Peyer's patch (tissue), 4 donors: ENCODE measurements at regions not wholly inside any gene's neighbourhood (a gene's known extent, or its start where the extent isn't known, plus 50 kb on each side); places are given as distances from the start of the nearest gene placed in this dataset.

ENCODE experiments used
- DNase-seq, 3 donors: peaks; one replicate each; pipeline ENCODE4 v3.0.0-alpha.2; 2017 to 2019
- H3K27ac ChIP-seq, 4 donors: fragments of 200-600 bp; sonication (generic); one replicate each; pipeline ENCODE4 v1.5.1; 2016 to 2019
- H3K27me3 ChIP-seq, 2 donors: fragments of 200-600 bp; sonication (generic); one replicate each; pipeline ENCODE4 v1.5.1; 2019
- H3K36me3 ChIP-seq, 3 donors: fragments of 200-600 bp; sonication (generic); one replicate each; pipeline ENCODE4 v1.5.1; 2016 to 2019
- H3K4me1 ChIP-seq, 4 donors: fragments of 200-600 bp; sonication (generic); one replicate each; pipeline ENCODE4 v1.5.1; 2016 to 2019
- H3K4me3 ChIP-seq, 4 donors: fragments of 200-600 bp; sonication (generic); 1 replicate in 3 of 4; 2 replicates in 1 of 4; pipeline ENCODE4 v1.5.1; 2016 to 2019; ENCODE audit warnings: mild to moderate bottlenecking in 1 of 4
- H3K9me3 ChIP-seq, 4 donors: fragments of 200-600 bp; sonication (generic); one replicate each; pipeline ENCODE4 v1.5.1; 2016 to 2019; ENCODE audit warnings: mild to moderate bottlenecking in 1 of 4
- CTCF ChIP-seq, 6 experiments: fragments of 450-650 bp in 4 of 6; fragments of 200-600 bp in 2 of 6; sonication (generic) in 1 of 6; IDR thresholded peaks; one replicate each; pipeline ENCODE4 v1.5.1; 2017 to 2019; ENCODE audit warnings: antibody characterized with exemption in 6 of 6, mild to moderate bottlenecking in 3 of 6, moderate library complexity in 1 of 6
- POLR2A ChIP-seq, 2 donors: fragments of 450-650 bp; IDR thresholded peaks; one replicate each; pipeline ENCODE4 v1.5.1; 2017; ENCODE audit warnings: antibody characterized with exemption in 2 of 2, mild to moderate bottlenecking in 2 of 2, moderate library complexity in 2 of 2

DNA sequence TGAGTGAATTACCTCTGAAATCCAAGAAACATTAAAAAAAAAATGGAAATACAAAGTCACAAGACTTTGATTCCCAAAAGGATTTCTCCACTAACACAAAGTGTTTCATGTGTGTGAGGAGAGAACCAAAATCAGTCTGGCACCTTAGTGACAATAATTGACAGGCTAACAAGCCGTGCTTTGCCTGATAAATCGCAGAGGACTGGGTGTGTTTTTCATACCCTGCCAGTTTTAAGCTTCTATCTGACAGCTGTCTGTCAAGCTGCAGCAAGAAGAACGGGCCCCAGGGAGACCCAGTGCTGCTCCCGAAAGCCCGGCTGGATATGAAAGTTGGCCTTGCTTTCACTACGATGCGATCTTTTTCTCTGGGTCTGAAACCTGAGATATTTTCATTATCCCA is 101.6 kb upstream of the KCNK2 start:
- H3K27me3 ChIP-seq, result no peaks in the 10 kb centered on the region
- no peak overlapping the region for H3K4me3 ChIP-seq
- TF ChIP-seq POLR2A (IDR thresholded peaks at IDR 0.05) (no peak), CTCF (IDR thresholded peaks at IDR 0.05) (no peak)
- no peak overlapping the region for H3K27ac ChIP-seq
- H3K36me3 ChIP-seq, result no peaks in the 10 kb centered on the region
- DNase-seq, result no peak
- no peaks in the 10 kb centered on the region for H3K9me3 ChIP-seq
- no peaks in the 10 kb centered on the region for H3K4me1 ChIP-seq

DNA sequence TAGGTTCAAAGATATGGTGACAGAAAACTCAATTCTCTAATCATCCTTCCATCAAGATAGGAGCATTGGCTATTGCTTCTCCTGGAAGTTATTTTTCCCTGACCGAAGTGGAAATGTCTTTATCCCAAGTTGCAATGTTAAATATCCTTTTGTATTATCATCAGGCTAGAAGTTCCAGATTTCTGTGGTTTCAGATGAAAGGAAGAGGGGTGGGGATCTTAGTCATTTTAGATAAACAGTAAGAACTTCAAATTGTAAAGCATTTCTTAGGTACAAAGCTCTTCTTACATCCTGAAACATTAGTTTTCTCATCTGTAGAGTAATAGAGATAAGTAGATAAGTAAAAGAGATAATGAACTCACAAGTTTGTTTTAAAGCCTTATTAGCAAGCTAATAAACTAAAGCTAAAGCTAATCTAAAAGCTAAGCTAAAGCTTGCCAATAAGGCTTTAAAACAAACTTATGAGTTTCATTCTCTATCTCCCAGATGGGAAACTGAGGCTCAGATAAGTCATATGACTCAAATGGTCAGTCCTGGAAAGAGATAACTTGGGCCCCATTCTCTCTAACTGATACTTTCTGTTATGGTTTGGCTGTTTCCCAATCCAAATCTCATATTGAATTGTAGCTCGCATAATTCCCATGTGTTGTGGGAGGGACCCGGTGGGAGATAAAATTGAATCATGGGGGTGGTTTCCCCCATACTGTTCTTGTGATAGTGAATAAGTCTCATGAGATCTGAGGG is 99.2 kb upstream of the KCNK2 start:
- Histone ChIP-seq H3K4me1 (no peaks in the 10 kb centered on the region), H3K27me3 (no peaks in the 10 kb centered on the region), H3K9me3 (no peaks in the 10 kb centered on the region), H3K4me3 (no peak overlapping the region), H3K27ac (no peak overlapping the region), H3K36me3 (no peaks in the 10 kb centered on the region)
- no peak for TF ChIP-seq POLR2A (IDR thresholded peaks at IDR 0.05)
- no peak for TF ChIP-seq CTCF (IDR thresholded peaks at IDR 0.05)
- DNase-seq, result no peak

- H3K36me3 ChIP-seq, result no peaks in the 10 kb centered on the region
- H3K27ac ChIP-seq, result no peak overlapping the region
- no peaks in the 10 kb centered on the region for H3K9me3 ChIP-seq
- no peaks in the 10 kb centered on the region for H3K4me1 ChIP-seq
- no peaks in the 10 kb centered on the region for H3K27me3 ChIP-seq
- H3K4me3 ChIP-seq, result no peak overlapping the region
- no peak for DNase-seq
- TF ChIP-seq POLR2A (IDR thresholded peaks at IDR 0.05), result no peak
- no peak for TF ChIP-seq CTCF (IDR thresholded peaks at IDR 0.05)
Observed at GRCh38 chr1:214989341-214989740, 93.2 kb upstream of the KCNK2 start.

- TF ChIP-seq POLR2A (IDR thresholded peaks at IDR 0.05) (no peak), CTCF (IDR thresholded peaks at IDR 0.05) (no peak)
- Histone ChIP-seq H3K36me3 (no peaks in the 10 kb centered on the region), H3K4me1 (no peaks in the 10 kb centered on the region)
Observed at GRCh38 chr1:214990619-214991018, 91.9 kb upstream of the KCNK2 start.

GRCh38 chr1:214991691-214992315 is 90.7 kb upstream of the KCNK2 start:
- DNase-seq, result no peak
- Histone ChIP-seq H3K27ac (no peak overlapping the region), H3K4me1 (no peaks in the 10 kb centered on the region), H3K4me3 (no peak overlapping the region), H3K9me3 (no peaks in the 10 kb centered on the region), H3K36me3 (no peaks in the 10 kb centered on the region), H3K27me3 (no peaks in the 10 kb centered on the region)
- no peak for TF ChIP-seq CTCF (IDR thresholded peaks at IDR 0.05)
- no peak for TF ChIP-seq POLR2A (IDR thresholded peaks at IDR 0.05)

More at GRCh38 chr1:214990619-214991018, 91.9 kb upstream of the KCNK2 start:
- no peak for DNase-seq
- Histone ChIP-seq H3K27me3 (no peaks in the 10 kb centered on the region), H3K27ac (no peak overlapping the region), H3K9me3 (no peaks in the 10 kb centered on the region), H3K4me3 (no peak overlapping the region)
